BE2C (cell line): ENCODE measurements at regions not wholly inside any gene's neighbourhood (a gene's known extent, or its start where the extent isn't known, plus 50 kb on each side); places are given as distances from the start of the nearest gene placed in this dataset.

Source experiments
- DNase-seq: peaks from one replicate; pipeline ENCODE4 v3.0.0-alpha.2; 2020
- H3K27me3 ChIP-seq: fragments of 250-450 bp; sonication (Bioruptor Pico); 2 replicates; pipeline ENCODE4 v1.5.1; 2020; ENCODE audit warnings: mild to moderate bottlenecking
- H3K36me3 ChIP-seq: fragments of 250-450 bp; sonication (Bioruptor Pico); 2 replicates; pipeline ENCODE4 v1.5.1; 2020; ENCODE audit warnings: mild to moderate bottlenecking
- H3K4me1 ChIP-seq: fragments of 250-450 bp; sonication (Bioruptor Pico); 2 replicates; pipeline ENCODE4 v1.5.1; 2020
- H3K4me3 ChIP-seq: 2 replicates; pipeline ENCODE4 v1.5.1; 2011; ENCODE audit warnings: low read depth, low read length
- H3K9me3 ChIP-seq: fragments of 250-450 bp; sonication (Bioruptor Pico); 2 replicates; pipeline ENCODE4 v1.5.1; 2020
- CTCF ChIP-seq: IDR thresholded peaks from 2 replicates; pipeline ENCODE4 v1.5.1; 2012; ENCODE audit warnings: mild to moderate bottlenecking, low read depth, low read length

GRCh38 chr12:75825686-75826085 lies 205.9 kb downstream of the PHLDA1 start:
- H3K4me1 ChIP-seq = no peaks in the 10 kb centered on the region
- no peak for DNase-seq
- H3K36me3 ChIP-seq = no peaks in the 10 kb centered on the region
- no peak for TF ChIP-seq CTCF
- no peaks in the 10 kb centered on the region for H3K27me3 ChIP-seq
- no peak overlapping the region for H3K4me3 ChIP-seq
- peaks cover 4% of the 10 kb centered on the region; the same call in 1 of the 2 replicates for H3K9me3 ChIP-seq

GRCh38 chr12:75823475-75823874 lies 208.1 kb downstream of the PHLDA1 start:
- Histone ChIP-seq H3K27me3 (no peaks in the 10 kb centered on the region), H3K36me3 (no peaks in the 10 kb centered on the region), H3K9me3 (no peaks in the 10 kb centered on the region), H3K4me3 (no peak overlapping the region), H3K4me1 (peaks cover 5% of the 10 kb centered on the region; the same call in 1 of the 2 replicates)
- no peak for DNase-seq
- no peak for TF ChIP-seq CTCF

- H3K4me1 ChIP-seq = peaks cover 12% of the 10 kb centered on the region
- TF ChIP-seq CTCF = no peak
- H3K9me3 ChIP-seq = no peaks in the 10 kb centered on the region
- H3K4me3 ChIP-seq = no peak overlapping the region
- no peaks in the 10 kb centered on the region for H3K36me3 ChIP-seq
- no peak for DNase-seq
- no peaks in the 10 kb centered on the region for H3K27me3 ChIP-seq
Measured at GRCh38 chr12:75822416-75822815, 209.2 kb downstream of the PHLDA1 start.

GRCh38 chr12:75820848-75821578 lies 210.6 kb downstream of the PHLDA1 start:
- Histone ChIP-seq H3K4me1 (peaks cover 26% of the 10 kb centered on the region), H3K36me3 (no peaks in the 10 kb centered on the region), H3K27me3 (no peaks in the 10 kb centered on the region), H3K9me3 (no peaks in the 10 kb centered on the region), H3K4me3 (no peak overlapping the region)
- TF ChIP-seq CTCF = no peak
- no peak for DNase-seq

- no peak for TF ChIP-seq CTCF
- Histone ChIP-seq H3K27me3 (no peaks in the 10 kb centered on the region), H3K36me3 (no peaks in the 10 kb centered on the region), H3K4me1 (peaks cover 33% of the 10 kb centered on the region), H3K4me3 (no peak overlapping the region), H3K9me3 (no peaks in the 10 kb centered on the region)
- DNase-seq = no peak
Measured at GRCh38 chr12:75820071-75820470, 211.5 kb downstream of the PHLDA1 start.

GRCh38 chr12:75819512-75819911 lies 212.1 kb downstream of the PHLDA1 start:
- DNase-seq = no peak
- no peak overlapping the region for H3K4me3 ChIP-seq
- peaks cover 38% of the 10 kb centered on the region for H3K4me1 ChIP-seq
- TF ChIP-seq CTCF = no peak
- H3K36me3 ChIP-seq = no peaks in the 10 kb centered on the region
- no peaks in the 10 kb centered on the region for H3K27me3 ChIP-seq
- no peaks in the 10 kb centered on the region for H3K9me3 ChIP-seq
